SJCRH30 (cell line): ENCODE measurements at regions not wholly inside any gene's neighbourhood (a gene's known extent, or its start where the extent isn't known, plus 50 kb on each side); places are given as distances from the start of the nearest gene placed in this dataset.
A peak's percentile ranks its signal among the peaks of the same experiment; 100 is the strongest.
"Not testable (repeated sequence)": the region's sequence is repeated elsewhere in the genome, so short reads cannot be mapped to it uniquely, and the experiment has no call there.

Source experiments
- DNase-seq, 2 experiments: peaks; one replicate each; pipeline ENCODE4 v3.0.0-alpha.2; 2015 to 2020
- H3K27ac ChIP-seq: fragments of 250-450 bp; sonication (Bioruptor Pico); 2 replicates; pipeline ENCODE4 v1.5.1; 2020; ENCODE audit warnings: mild to moderate bottlenecking, moderate library complexity
- H3K27me3 ChIP-seq: fragments of 250-450 bp; sonication (Bioruptor Pico); 2 replicates; pipeline ENCODE4 v1.5.1; 2020; ENCODE audit warnings: mild to moderate bottlenecking, moderate library complexity
- H3K36me3 ChIP-seq: fragments of 250-450 bp; sonication (Bioruptor Pico); 2 replicates; pipeline ENCODE4 v1.5.1; 2020; ENCODE audit warnings: mild to moderate bottlenecking, moderate library complexity
- H3K4me1 ChIP-seq: fragments of 250-450 bp; sonication (Bioruptor Pico); 2 replicates; pipeline ENCODE4 v1.5.1; 2020; ENCODE audit warnings: mild to moderate bottlenecking, moderate library complexity
- H3K4me3 ChIP-seq: fragments of 250-450 bp; sonication (Bioruptor Pico); 2 replicates; pipeline ENCODE4 v1.5.1; 2020; ENCODE audit warnings: mild to moderate bottlenecking, moderate library complexity
- H3K9me3 ChIP-seq: fragments of 250-450 bp; sonication (Bioruptor Pico); replicated peaks from 2 replicates; pipeline ENCODE4 v1.5.1; 2020; ENCODE audit warnings: mild to moderate bottlenecking, moderate library complexity

GRCh38 chr13:59303433-59303832 is 860.3 kb downstream of the DIAPH3 start:
- H3K27ac ChIP-seq: no peak overlapping the region
- H3K27me3 ChIP-seq: no peaks in the 10 kb centered on the region
- peak in 1 of 2 experiments; percentile 14 for DNase-seq
- peaks cover 11% of the 10 kb centered on the region; the same call in 1 of the 2 replicates for H3K4me1 ChIP-seq
- H3K9me3 ChIP-seq: no peaks in the 10 kb centered on the region
- H3K4me3 ChIP-seq: no peak overlapping the region
- H3K36me3 ChIP-seq: no peaks in the 10 kb centered on the region

- Histone ChIP-seq H3K27ac (no peak overlapping the region), H3K9me3 (no peaks in the 10 kb centered on the region), H3K4me3 (no peak overlapping the region), H3K27me3 (no peaks in the 10 kb centered on the region), H3K36me3 (no peaks in the 10 kb centered on the region), H3K4me1 (peaks cover 11% of the 10 kb centered on the region; the same call in 1 of the 2 replicates)
- DNase-seq: no peak
Measured at GRCh38 chr13:59304596-59304995, 859.1 kb downstream of the DIAPH3 start.

- no peaks in the 10 kb centered on the region for H3K9me3 ChIP-seq
- H3K27me3 ChIP-seq: no peaks in the 10 kb centered on the region
- peaks cover 11% of the 10 kb centered on the region; the same call in 1 of the 2 replicates for H3K4me1 ChIP-seq
- no peaks in the 10 kb centered on the region for H3K36me3 ChIP-seq
- H3K4me3 ChIP-seq: no peak overlapping the region
- H3K27ac ChIP-seq: no peak overlapping the region
- no peak for DNase-seq
Measured at GRCh38 chr13:59305896-59306295, 857.8 kb downstream of the DIAPH3 start.

GRCh38 chr13:59312776-59313175 is 851.0 kb downstream of the DIAPH3 start:
- DNase-seq: no peak
- no peaks in the 10 kb centered on the region for H3K9me3 ChIP-seq
- H3K27ac ChIP-seq: no peak overlapping the region
- no peaks in the 10 kb centered on the region for H3K27me3 ChIP-seq
- H3K36me3 ChIP-seq: no peaks in the 10 kb centered on the region
- no peak overlapping the region for H3K4me3 ChIP-seq
- H3K4me1 ChIP-seq: no peaks in the 10 kb centered on the region

GRCh38 chr13:59318320-59318930 is 845.3 kb downstream of the DIAPH3 start:
- Histone ChIP-seq H3K9me3 (no peaks in the 10 kb centered on the region), H3K27me3 (no peaks in the 10 kb centered on the region), H3K4me1 (no peaks in the 10 kb centered on the region), H3K27ac (no peak overlapping the region), H3K4me3 (no peak overlapping the region), H3K36me3 (no peaks in the 10 kb centered on the region)
- peak; percentile 66 to 86 for DNase-seq

- Histone ChIP-seq H3K27ac (no peak overlapping the region), H3K4me1 (no peaks in the 10 kb centered on the region), H3K4me3 (no peak overlapping the region), H3K36me3 (no peaks in the 10 kb centered on the region), H3K9me3 (no peaks in the 10 kb centered on the region), H3K27me3 (no peaks in the 10 kb centered on the region)
- DNase-seq: no peak
Measured at GRCh38 chr13:59319276-59319675, 844.5 kb downstream of the DIAPH3 start.

- Histone ChIP-seq H3K36me3 (no peaks in the 10 kb centered on the region), H3K27ac (no peak overlapping the region), H3K4me3 (no peak overlapping the region), H3K4me1 (no peaks in the 10 kb centered on the region), H3K27me3 (no peaks in the 10 kb centered on the region), H3K9me3 (no peaks in the 10 kb centered on the region)
- no peak for DNase-seq
Measured at GRCh38 chr13:59320021-59320420, 843.7 kb downstream of the DIAPH3 start.

GRCh38 chr13:59324401-59324800 is 839.3 kb downstream of the DIAPH3 start:
- H3K4me3 ChIP-seq, H3K36me3 ChIP-seq, H3K4me1 ChIP-seq, H3K9me3 ChIP-seq, H3K27ac ChIP-seq, DNase-seq, H3K27me3 ChIP-seq: not testable (repeated sequence)

GRCh38 chr13:59326717-59327116 is 837.0 kb downstream of the DIAPH3 start:
- Histone ChIP-seq H3K36me3 (no peaks in the 10 kb centered on the region), H3K27me3 (no peaks in the 10 kb centered on the region), H3K4me1 (no peaks in the 10 kb centered on the region), H3K9me3 (no peaks in the 10 kb centered on the region), H3K4me3 (no peak overlapping the region), H3K27ac (no peak overlapping the region)
- DNase-seq: no peak

- no peak for DNase-seq
- Histone ChIP-seq H3K27me3 (no peaks in the 10 kb centered on the region), H3K36me3 (no peaks in the 10 kb centered on the region), H3K4me1 (no peaks in the 10 kb centered on the region), H3K4me3 (no peak overlapping the region), H3K27ac (no peak overlapping the region), H3K9me3 (no peaks in the 10 kb centered on the region)
Measured at GRCh38 chr13:59330764-59331163, 833.0 kb downstream of the DIAPH3 start.

GRCh38 chr13:59332966-59333365 is 830.8 kb downstream of the DIAPH3 start:
- H3K27me3 ChIP-seq: no peaks in the 10 kb centered on the region
- no peak overlapping the region for H3K27ac ChIP-seq
- no peak for DNase-seq
- H3K4me3 ChIP-seq: no peak overlapping the region
- H3K9me3 ChIP-seq: no peaks in the 10 kb centered on the region
- no peaks in the 10 kb centered on the region for H3K36me3 ChIP-seq
- H3K4me1 ChIP-seq: no peaks in the 10 kb centered on the region

- peak in 1 of 2 experiments; percentile 24 for DNase-seq
- Histone ChIP-seq H3K36me3 (no peaks in the 10 kb centered on the region), H3K4me3 (no peak overlapping the region), H3K27ac (no peak overlapping the region), H3K4me1 (no peaks in the 10 kb centered on the region), H3K27me3 (no peaks in the 10 kb centered on the region), H3K9me3 (no peaks in the 10 kb centered on the region)
Measured at GRCh38 chr13:59337070-59337469, 826.7 kb downstream of the DIAPH3 start.

- H3K4me1 ChIP-seq: no peaks in the 10 kb centered on the region
- DNase-seq: no peak
- H3K9me3 ChIP-seq: no peaks in the 10 kb centered on the region
- no peak overlapping the region for H3K27ac ChIP-seq
- H3K27me3 ChIP-seq: no peaks in the 10 kb centered on the region
- no peaks in the 10 kb centered on the region for H3K36me3 ChIP-seq
- no peak overlapping the region for H3K4me3 ChIP-seq
Measured at GRCh38 chr13:59340151-59340550, 823.6 kb downstream of the DIAPH3 start.

- Histone ChIP-seq H3K27ac (no peak overlapping the region), H3K9me3 (no peaks in the 10 kb centered on the region), H3K36me3 (no peaks in the 10 kb centered on the region), H3K27me3 (no peaks in the 10 kb centered on the region), H3K4me1 (no peaks in the 10 kb centered on the region), H3K4me3 (no peak overlapping the region)
- no peak for DNase-seq
Measured at GRCh38 chr13:59340581-59340980, 823.1 kb downstream of the DIAPH3 start.

- no peak overlapping the region for H3K27ac ChIP-seq
- H3K36me3 ChIP-seq: no peaks in the 10 kb centered on the region
- no peak overlapping the region for H3K4me3 ChIP-seq
- H3K27me3 ChIP-seq: no peaks in the 10 kb centered on the region
- no peaks in the 10 kb centered on the region for H3K4me1 ChIP-seq
- no peaks in the 10 kb centered on the region for H3K9me3 ChIP-seq
- no peak for DNase-seq
Measured at GRCh38 chr13:59342400-59342799, 821.3 kb downstream of the DIAPH3 start.

GRCh38 chr13:59343132-59343531 is 820.6 kb downstream of the DIAPH3 start:
- Histone ChIP-seq H3K9me3 (no peaks in the 10 kb centered on the region), H3K27ac (no peak overlapping the region), H3K36me3 (no peaks in the 10 kb centered on the region), H3K4me3 (no peak overlapping the region), H3K4me1 (no peaks in the 10 kb centered on the region), H3K27me3 (no peaks in the 10 kb centered on the region)
- no peak for DNase-seq
